GM12878 (cell line): ENCODE measurements at regions not wholly inside any gene's neighbourhood (a gene's known extent, or its start where the extent isn't known, plus 50 kb on each side); places are given as distances from the start of the nearest gene placed in this dataset.

Source experiments
- CREB1 ChIP-seq: IDR thresholded peaks from 2 replicates; pipeline ENCODE4 v1.6.1; 2012; ENCODE audit warnings: low read depth, mild to moderate bottlenecking, inconsistent platforms
- CTCF ChIP-seq, 3 experiments: IDR thresholded peaks in 2 of 3; conservative IDR thresholded peaks in 1 of 3; 2 replicates each; pipeline ENCODE4 v1.5.1; 2011; ENCODE audit warnings: low read depth in 3 of 3, low read length in 3 of 3, mild to moderate bottlenecking in 3 of 3, control low read depth in 2 of 3, moderate library complexity in 2 of 3, inconsistent platforms in 1 of 3, mixed read lengths in 1 of 3; ENCODE audit not compliant: control insufficient read depth in 2 of 3, insufficient read depth in 1 of 3; ENCODE audit errors: extremely low read depth in 1 of 3
- GABPA ChIP-seq: IDR thresholded peaks from 2 replicates; pipeline ENCODE4 v1.6.1; 2014; ENCODE audit warnings: antibody characterized with exemption, low read depth, mild to moderate bottlenecking, inconsistent platforms
- TBL1XR1 ChIP-seq: IDR thresholded peaks from 2 replicates; pipeline ENCODE4 v1.6.1; 2012; ENCODE audit warnings: low read depth, low read length, improper control_type of control experiment

- TF ChIP-seq CTCF (IDR thresholded peaks at IDR 0.05 in 2 of 3, conservative IDR thresholded peaks at IDR 0.05 in 1 of 3; ENCODE audit: control insufficient read depth in 2 of 3, extremely low read depth in 1 of 3, insufficient read depth in 1 of 3, low read depth in 3 of 3, low read length in 3 of 3) (no peak), TBL1XR1 (no peak), GABPA (no peak), CREB1 (no peak)
Observed at GRCh38 chr13:73331556-73331955, 272.8 kb downstream of the KLF5 start.
